ENCODE measurements at regions not wholly inside any gene's neighbourhood (a gene's known extent, or its start where the extent isn't known, plus 50 kb on each side); places are given as distances from the start of the nearest gene placed in this dataset.

DNA sequence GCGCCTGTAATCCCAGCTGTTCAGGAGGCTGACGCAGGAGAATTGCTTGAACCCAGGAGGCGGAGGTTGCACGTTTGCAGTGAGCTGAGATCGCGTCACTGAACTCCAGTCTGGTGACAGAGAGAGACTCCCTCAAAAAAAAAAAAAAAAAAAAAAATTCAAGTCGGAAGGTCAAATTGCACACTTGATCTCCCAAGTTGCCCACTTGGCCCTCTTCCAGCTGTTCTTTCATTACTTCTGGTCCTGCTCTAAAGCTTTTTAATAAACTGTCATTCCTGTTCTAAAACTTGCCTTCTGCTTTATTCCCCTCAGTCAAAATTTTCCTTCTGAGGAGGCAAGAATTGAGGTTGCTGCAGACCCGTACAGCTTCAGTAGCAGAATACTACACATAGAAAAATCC lies 2358.0 kb downstream of the ARAP2 start:
- WGBS, 5 donors = 88 to 94% (median 91%) methylated on average over 8 of the region's 8 CpGs
- TF ChIP-seq, protein P1, sequence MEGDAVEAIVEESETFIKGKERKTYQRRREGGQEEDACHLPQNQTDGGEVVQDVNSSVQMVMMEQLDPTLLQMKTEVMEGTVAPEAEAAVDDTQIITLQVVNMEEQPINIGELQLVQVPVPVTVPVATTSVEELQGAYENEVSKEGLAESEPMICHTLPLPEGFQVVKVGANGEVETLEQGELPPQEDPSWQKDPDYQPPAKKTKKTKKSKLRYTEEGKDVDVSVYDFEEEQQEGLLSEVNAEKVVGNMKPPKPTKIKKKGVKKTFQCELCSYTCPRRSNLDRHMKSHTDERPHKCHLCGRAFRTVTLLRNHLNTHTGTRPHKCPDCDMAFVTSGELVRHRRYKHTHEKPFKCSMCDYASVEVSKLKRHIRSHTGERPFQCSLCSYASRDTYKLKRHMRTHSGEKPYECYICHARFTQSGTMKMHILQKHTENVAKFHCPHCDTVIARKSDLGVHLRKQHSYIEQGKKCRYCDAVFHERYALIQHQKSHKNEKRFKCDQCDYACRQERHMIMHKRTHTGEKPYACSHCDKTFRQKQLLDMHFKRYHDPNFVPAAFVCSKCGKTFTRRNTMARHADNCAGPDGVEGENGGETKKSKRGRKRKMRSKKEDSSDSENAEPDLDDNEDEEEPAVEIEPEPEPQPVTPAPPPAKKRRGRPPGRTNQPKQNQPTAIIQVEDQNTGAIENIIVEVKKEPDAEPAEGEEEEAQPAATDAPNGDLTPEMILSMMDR (IDR thresholded peaks at IDR 0.05) = no peak
- no peak for TF ChIP-seq POLR2AphosphoS5 (IDR thresholded peaks at IDR 0.05)
- no peak for TF ChIP-seq EP300 (IDR thresholded peaks at IDR 0.05)
- TF ChIP-seq POLR2A (IDR thresholded peaks at IDR 0.05) = no peak
- no peak overlapping the region for H3K27ac ChIP-seq

DNA sequence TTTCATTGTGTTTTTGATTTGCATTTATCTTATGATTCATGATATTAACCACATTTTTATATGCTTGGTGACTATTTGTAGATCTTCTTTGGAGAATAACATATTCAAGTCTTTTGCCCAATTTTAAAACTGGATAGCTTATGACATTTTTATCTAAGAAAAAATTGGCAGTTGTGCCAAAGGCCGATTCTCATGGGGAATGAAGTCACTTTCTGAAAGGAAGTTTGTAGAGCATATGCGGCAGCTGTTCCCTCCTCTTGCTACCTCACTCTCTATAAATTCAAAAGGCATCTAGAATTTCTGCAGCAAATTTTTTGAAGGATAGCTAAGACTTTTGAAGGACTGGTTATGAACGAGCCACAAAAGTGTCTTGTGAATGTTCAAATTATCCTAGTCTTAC lies 2353.5 kb downstream of the ARAP2 start:
- 76 to 87% (median 85%) methylated on average over 3 of the region's 3 CpGs for WGBS, 5 donors
- Histone ChIP-seq H3K36me3 (no peaks in the 10 kb centered on the region), H3K4me1 (no peaks in the 10 kb centered on the region), H3K9me3 (no peaks in the 10 kb centered on the region), H3K4me3 (no peak overlapping the region), H3K27ac (no peak overlapping the region), H3K27me3 (no peaks in the 10 kb centered on the region)
- no peak for DNase-seq
- intact Hi-C loops (cut with DNase I; ENCODE audit: low total_unique reads) = no loop called here
- TF ChIP-seq POLR2A (IDR thresholded peaks at IDR 0.05) (no peak), POLR2AphosphoS5 (IDR thresholded peaks at IDR 0.05) (no peak), EP300 (IDR thresholded peaks at IDR 0.05) (no peak)
- TF ChIP-seq, protein P1 (IDR thresholded peaks at IDR 0.05) = no peak

More for the DNA sequence above, 2358.0 kb downstream of the ARAP2 start:
- H3K4me3 ChIP-seq = no peak overlapping the region
- no peak for DNase-seq
- H3K36me3 ChIP-seq = no peaks in the 10 kb centered on the region
- intact Hi-C loops (cut with DNase I; ENCODE audit: low total_unique reads) = no loop called here
- no peaks in the 10 kb centered on the region for H3K9me3 ChIP-seq
- no peaks in the 10 kb centered on the region for H3K27me3 ChIP-seq
- H3K4me1 ChIP-seq = no peaks in the 10 kb centered on the region

DNA sequence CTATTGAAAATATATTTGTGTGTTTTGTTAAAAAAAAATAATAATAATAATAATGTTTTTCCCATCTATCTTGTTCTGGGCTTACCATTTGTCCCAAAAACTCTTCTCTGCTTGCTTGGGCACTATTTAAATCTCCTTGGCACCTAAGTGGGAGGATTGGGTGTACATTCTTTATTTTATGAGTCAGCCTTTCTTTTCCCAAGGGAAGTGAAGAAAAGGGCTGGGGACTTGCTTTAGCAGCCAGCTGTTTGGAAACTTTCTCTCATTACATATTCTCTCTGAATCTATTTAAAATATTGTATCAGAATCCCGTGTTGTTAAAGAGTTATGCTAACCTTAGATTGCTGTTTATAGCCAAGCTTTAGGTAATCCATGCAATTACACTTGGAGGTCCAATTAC lies 2332.4 kb downstream of the ARAP2 start:
- no peak overlapping the region for H3K27ac ChIP-seq
- H3K4me3 ChIP-seq = no peak overlapping the region
- H3K4me1 ChIP-seq = no peaks in the 10 kb centered on the region
- H3K9me3 ChIP-seq = peaks cover 0 to 16% (median 5%) of the 10 kb centered on the region in 4 donors
- intact Hi-C loops (cut with DNase I; ENCODE audit: low total_unique reads) = no loop called here
- H3K27me3 ChIP-seq = no peaks in the 10 kb centered on the region
- DNase-seq = no peak
- H3K36me3 ChIP-seq = no peaks in the 10 kb centered on the region
- WGBS, 5 donors = 57 to 75% (median 69%) methylated on average over 1 of the region's 1 CpG
- TF ChIP-seq EP300 (IDR thresholded peaks at IDR 0.05) (no peak), POLR2A (IDR thresholded peaks at IDR 0.05) (no peak), POLR2AphosphoS5 (IDR thresholded peaks at IDR 0.05) (no peak)
- TF ChIP-seq, protein P1 (IDR thresholded peaks at IDR 0.05) = no peak

DNA sequence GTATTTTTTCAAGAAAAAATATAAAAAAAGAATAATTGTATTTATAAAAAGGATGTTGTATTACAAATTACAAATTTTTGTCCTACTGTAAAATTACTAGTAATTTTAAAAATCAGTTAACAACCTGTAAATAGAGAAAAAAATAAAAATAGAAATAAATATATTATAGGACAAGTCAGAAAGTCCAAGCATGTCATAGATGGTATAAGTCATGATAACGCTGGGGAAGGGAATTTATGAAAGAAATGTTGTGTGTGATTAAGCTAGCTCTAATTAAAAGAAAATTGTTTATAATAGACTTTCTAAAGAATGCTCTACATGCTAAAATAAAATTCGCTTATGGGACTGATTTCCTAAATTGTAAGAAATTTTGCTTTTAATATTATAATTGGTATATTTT lies 2329.9 kb downstream of the ARAP2 start:
- Histone ChIP-seq H3K36me3 (no peaks in the 10 kb centered on the region), H3K4me1 (no peaks in the 10 kb centered on the region), H3K27me3 (no peaks in the 10 kb centered on the region), H3K9me3 (peaks cover 0 to 16% (median 5%) of the 10 kb centered on the region in 4 donors), H3K4me3 (no peak overlapping the region), H3K27ac (no peak overlapping the region)
- no peak for DNase-seq
- intact Hi-C loops (cut with DNase I; ENCODE audit: low total_unique reads) = no loop called here
- WGBS, 5 donors = 64 to 76% (median 72%) methylated on average over 2 of the region's 2 CpGs
- no peak for TF ChIP-seq EP300 (IDR thresholded peaks at IDR 0.05)
- TF ChIP-seq, protein P1 (IDR thresholded peaks at IDR 0.05) = no peak
- TF ChIP-seq POLR2A (IDR thresholded peaks at IDR 0.05) = no peak
- TF ChIP-seq POLR2AphosphoS5 (IDR thresholded peaks at IDR 0.05) = no peak

Data from stomach (tissue), 8 donors.